HFFc6 (cell line): ENCODE measurements at regions not wholly inside any gene's neighbourhood (a gene's known extent, or its start where the extent isn't known, plus 50 kb on each side); places are given as distances from the start of the nearest gene placed in this dataset.

Experiments
- DNase-seq: peaks from one replicate; pipeline ENCODE4 v3.0.0-alpha.2; 2018
- H3K27ac Mint-ChIP-seq: 2 replicates; pipeline ENCODE4 v1.8.0; 2020; ENCODE audit warnings: mild to moderate bottlenecking, mixed read lengths
- H3K27me3 Mint-ChIP-seq: 2 replicates; pipeline ENCODE4 v1.8.0; 2021; ENCODE audit warnings: mild to moderate bottlenecking, moderate library complexity, mixed read lengths; ENCODE audit not compliant: insufficient read depth
- H3K36me3 Mint-ChIP-seq: 2 replicates; pipeline ENCODE4 v1.8.0; 2021; ENCODE audit warnings: low read depth, mixed read lengths
- H3K4me1 Mint-ChIP-seq: 2 replicates; pipeline ENCODE4 v1.8.0; 2020; ENCODE audit warnings: low read depth, mixed read lengths
- H3K4me3 Mint-ChIP-seq: 2 replicates; pipeline ENCODE4 v1.8.0; 2020; ENCODE audit warnings: mild to moderate bottlenecking, moderate library complexity, mixed read lengths
- H3K9me3 Mint-ChIP-seq: 2 replicates; pipeline ENCODE4 v1.8.0; 2020; ENCODE audit warnings: mild to moderate bottlenecking, mixed read lengths
- TF ChIP-seq, protein P1 (sequence below): fragments of 200-600 bp; sonication (generic); IDR thresholded peaks from 2 replicates; pipeline ENCODE4 v1.5.0; 2021; ENCODE audit warnings: antibody characterized with exemption, mild to moderate bottlenecking

GRCh38 chr5:7221041-7221440 is 174.9 kb upstream of the ADCY2 start:
- Mint-ChIP-seq H3K27ac (no peak overlapping the region), H3K9me3 (peaks cover 38% of the 10 kb centered on the region), H3K4me1 (no peaks in the 10 kb centered on the region), H3K27me3 (no peaks in the 10 kb centered on the region), H3K4me3 (no peak overlapping the region), H3K36me3 (no peaks in the 10 kb centered on the region)
- DNase-seq = no peak
- TF ChIP-seq, protein P1, sequence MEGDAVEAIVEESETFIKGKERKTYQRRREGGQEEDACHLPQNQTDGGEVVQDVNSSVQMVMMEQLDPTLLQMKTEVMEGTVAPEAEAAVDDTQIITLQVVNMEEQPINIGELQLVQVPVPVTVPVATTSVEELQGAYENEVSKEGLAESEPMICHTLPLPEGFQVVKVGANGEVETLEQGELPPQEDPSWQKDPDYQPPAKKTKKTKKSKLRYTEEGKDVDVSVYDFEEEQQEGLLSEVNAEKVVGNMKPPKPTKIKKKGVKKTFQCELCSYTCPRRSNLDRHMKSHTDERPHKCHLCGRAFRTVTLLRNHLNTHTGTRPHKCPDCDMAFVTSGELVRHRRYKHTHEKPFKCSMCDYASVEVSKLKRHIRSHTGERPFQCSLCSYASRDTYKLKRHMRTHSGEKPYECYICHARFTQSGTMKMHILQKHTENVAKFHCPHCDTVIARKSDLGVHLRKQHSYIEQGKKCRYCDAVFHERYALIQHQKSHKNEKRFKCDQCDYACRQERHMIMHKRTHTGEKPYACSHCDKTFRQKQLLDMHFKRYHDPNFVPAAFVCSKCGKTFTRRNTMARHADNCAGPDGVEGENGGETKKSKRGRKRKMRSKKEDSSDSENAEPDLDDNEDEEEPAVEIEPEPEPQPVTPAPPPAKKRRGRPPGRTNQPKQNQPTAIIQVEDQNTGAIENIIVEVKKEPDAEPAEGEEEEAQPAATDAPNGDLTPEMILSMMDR = no peak

DNA sequence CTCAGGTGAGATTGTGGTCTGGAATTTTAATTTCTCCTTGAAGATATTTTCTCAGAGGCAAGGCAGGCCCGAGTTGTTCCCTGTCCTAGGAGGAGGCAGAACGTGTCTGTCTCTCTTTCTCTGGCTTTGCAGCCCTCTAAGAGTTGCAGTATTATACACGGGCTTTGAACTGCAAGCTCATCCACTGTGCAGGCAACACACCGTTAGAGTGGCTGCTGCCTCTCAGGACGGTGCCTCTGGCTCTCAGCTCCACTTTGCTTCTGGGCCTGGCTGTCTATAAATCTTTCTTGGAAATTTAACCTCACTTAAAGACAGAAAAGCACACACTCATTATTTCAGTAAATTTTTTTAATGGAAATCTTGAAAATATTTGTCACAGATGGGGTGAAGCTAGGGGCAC is 170.1 kb upstream of the ADCY2 start:
- no peak for DNase-seq
- Mint-ChIP-seq H3K27me3 (no peaks in the 10 kb centered on the region; the same call in 1 of the 2 replicates), H3K9me3 (peaks cover 47% of the 10 kb centered on the region), H3K27ac (no peak overlapping the region), H3K4me3 (no peak overlapping the region), H3K4me1 (no peaks in the 10 kb centered on the region), H3K36me3 (no peaks in the 10 kb centered on the region; the same call in 1 of the 2 replicates)
- TF ChIP-seq, protein P1 = no peak

DNA sequence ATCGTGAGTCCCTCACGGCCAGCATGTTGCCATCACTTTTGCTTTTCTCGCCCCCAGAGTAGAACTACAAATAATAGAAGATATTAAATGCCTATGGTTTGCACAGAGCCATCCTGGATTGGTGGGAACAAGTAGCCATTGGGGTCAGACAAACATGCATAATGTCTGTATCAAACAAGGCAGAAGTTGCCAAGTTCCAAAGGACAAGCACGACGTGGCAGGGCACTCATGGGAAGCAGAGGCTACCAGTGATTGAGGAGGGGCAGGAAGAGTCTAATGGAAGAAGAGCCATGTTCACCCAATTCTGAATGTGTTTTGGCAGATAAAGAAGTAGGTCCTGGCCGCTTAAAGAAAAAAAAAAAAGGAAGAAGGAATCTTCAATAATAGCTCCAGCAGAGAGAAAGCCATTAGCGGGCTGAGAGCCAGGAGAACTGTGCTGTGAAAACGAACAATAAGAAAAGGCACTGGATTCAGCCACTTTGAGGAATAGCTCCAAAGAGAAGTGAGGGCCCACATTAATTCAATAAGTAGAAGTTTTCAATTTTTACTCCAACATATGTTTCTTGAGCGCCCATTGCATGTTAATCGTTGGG is 153.7 kb upstream of the ADCY2 start:
- Mint-ChIP-seq H3K27ac (no peak overlapping the region), H3K4me3 (no peak overlapping the region), H3K36me3 (no peaks in the 10 kb centered on the region), H3K9me3 (peaks cover 6% of the 10 kb centered on the region), H3K27me3 (peaks cover 4% of the 10 kb centered on the region; the same call in 1 of the 2 replicates), H3K4me1 (no peaks in the 10 kb centered on the region)
- no peak for DNase-seq
- TF ChIP-seq, protein P1 = no peak

- Mint-ChIP-seq H3K4me3 (no peak overlapping the region), H3K27ac (no peak overlapping the region), H3K27me3 (peaks cover 4% of the 10 kb centered on the region; the same call in 1 of the 2 replicates), H3K4me1 (no peaks in the 10 kb centered on the region), H3K9me3 (no peaks in the 10 kb centered on the region; the same call in 1 of the 2 replicates), H3K36me3 (no peaks in the 10 kb centered on the region)
- TF ChIP-seq, protein P1 = no peak
- DNase-seq = no peak
These were observed 151.7 kb upstream of the ADCY2 start for GRCh38 chr5:7244208-7244607.

DNA sequence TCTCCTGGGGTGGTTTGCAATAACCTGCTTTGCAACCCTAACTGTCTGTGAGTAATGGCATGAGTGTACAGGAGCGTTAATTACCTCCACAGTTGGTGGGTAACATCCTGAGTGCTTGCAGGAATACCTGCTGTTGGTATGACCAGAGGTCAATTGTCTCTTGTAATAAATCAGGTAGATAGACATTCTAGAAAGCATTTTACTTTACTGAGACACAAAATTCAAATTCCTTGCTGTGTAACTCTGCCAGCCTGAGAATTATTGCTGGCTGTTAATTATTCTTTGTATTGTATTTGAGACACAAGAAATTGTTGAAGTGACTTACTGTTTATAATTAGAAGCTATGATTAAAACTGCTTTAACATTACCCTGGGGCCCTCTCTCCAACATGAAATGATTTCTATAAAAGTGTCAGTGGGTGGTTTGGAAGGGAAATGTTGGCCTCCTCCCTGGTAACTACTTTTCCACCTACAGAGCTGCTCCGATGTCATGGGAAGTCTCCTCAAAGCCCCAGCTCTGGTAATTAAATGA is 150.8 kb upstream of the ADCY2 start:
- Mint-ChIP-seq H3K27me3 (peaks cover 4% of the 10 kb centered on the region; the same call in 1 of the 2 replicates), H3K4me3 (no peak overlapping the region), H3K9me3 (no peaks in the 10 kb centered on the region; the same call in 1 of the 2 replicates), H3K36me3 (no peaks in the 10 kb centered on the region), H3K4me1 (no peaks in the 10 kb centered on the region), H3K27ac (no peak overlapping the region)
- no peak for DNase-seq
- TF ChIP-seq, protein P1 = no peak
